Omental fat pad (tissue), 3 donors: ENCODE measurements at regions not wholly inside any gene's neighbourhood (a gene's known extent, or its start where the extent isn't known, plus 50 kb on each side); places are given as distances from the start of the nearest gene placed in this dataset.

ENCODE experiments used
- ATAC-seq: fragments of 150-250 bp; one replicate; pipeline ENCODE4 v1.9.1; 2016; ENCODE audit warnings: mild to moderate bottlenecking, moderate library complexity; ENCODE audit not compliant: low FRiP score
- DNase-seq: peaks from one replicate; pipeline ENCODE4 v3.0.0-alpha.2; 2019; ENCODE audit warnings: low spot score
- TF ChIP-seq, protein P1 (sequence below), 3 donors: fragments of 450-650 bp; IDR thresholded peaks; one replicate each; pipeline ENCODE4 v1.5.1; 2016 to 2017; ENCODE audit warnings: antibody characterized with exemption in 3 of 3, mild to moderate bottlenecking in 3 of 3, moderate library complexity in 2 of 3

DNA sequence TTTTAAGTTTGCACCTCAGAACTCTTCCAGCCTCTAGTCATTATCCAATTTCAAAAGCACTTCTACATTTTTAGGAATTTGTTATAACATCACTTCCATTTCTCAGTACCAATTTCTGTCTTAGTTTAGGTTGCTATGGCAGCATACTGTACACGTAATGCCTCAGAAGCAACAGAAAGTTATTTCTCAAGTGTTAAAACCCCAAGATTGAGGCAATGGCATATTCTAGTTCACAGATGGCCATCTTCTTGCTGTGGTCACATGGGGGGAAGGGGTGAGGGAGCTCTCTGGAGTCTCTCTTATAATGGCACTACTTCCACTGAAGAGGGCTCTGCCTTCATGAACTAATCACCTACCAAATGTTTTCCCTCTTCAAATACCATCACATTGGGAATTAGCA, 220.3 kb upstream of the CTSO start:
- no peak for ATAC-seq
- DNase-seq = no peak
- TF ChIP-seq, protein P1, sequence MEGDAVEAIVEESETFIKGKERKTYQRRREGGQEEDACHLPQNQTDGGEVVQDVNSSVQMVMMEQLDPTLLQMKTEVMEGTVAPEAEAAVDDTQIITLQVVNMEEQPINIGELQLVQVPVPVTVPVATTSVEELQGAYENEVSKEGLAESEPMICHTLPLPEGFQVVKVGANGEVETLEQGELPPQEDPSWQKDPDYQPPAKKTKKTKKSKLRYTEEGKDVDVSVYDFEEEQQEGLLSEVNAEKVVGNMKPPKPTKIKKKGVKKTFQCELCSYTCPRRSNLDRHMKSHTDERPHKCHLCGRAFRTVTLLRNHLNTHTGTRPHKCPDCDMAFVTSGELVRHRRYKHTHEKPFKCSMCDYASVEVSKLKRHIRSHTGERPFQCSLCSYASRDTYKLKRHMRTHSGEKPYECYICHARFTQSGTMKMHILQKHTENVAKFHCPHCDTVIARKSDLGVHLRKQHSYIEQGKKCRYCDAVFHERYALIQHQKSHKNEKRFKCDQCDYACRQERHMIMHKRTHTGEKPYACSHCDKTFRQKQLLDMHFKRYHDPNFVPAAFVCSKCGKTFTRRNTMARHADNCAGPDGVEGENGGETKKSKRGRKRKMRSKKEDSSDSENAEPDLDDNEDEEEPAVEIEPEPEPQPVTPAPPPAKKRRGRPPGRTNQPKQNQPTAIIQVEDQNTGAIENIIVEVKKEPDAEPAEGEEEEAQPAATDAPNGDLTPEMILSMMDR (IDR thresholded peaks at IDR 0.05) = no peak

DNA sequence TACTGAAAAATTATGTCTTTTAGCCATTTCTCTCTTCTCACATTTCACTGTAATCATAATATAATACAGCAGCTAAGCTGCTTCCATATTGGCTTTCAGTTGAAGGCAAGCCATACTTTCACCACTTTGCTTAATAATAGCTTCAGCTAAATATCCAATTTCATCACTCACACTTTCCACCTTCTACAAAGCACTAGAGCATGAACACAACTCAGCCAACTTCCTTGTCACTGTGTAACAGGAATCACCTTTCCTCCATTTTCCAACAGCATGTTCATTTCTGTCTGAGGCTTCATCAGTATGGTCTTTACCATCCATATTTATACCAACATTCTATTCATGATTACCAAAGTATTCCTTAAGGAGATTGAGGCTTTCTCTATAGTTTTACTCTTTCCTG, 219.8 kb upstream of the CTSO start:
- TF ChIP-seq, protein P1 (IDR thresholded peaks at IDR 0.05) = no peak
- ATAC-seq = no peak
- no peak for DNase-seq

DNA sequence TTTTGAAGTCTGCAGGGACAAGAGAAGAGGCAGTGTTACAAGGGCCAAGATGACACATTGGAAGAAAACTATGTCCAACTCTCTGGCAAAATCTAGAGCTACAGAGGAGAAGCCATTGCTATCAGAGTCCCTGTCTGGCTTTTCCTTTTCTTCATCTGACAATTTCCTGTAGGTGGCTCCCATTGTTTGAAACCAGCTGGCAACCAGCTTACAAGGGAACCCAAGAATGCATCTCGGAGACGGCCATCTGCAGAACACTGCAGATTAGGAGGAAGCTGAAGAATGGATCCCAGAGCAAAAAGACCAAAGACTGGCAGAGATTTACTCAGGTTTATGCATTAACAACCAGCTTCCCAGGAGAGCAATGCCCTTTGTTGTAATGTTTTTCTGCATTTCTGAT, 216.2 kb upstream of the CTSO start:
- DNase-seq (no peak), ATAC-seq (no peak)
- TF ChIP-seq, protein P1 (IDR thresholded peaks at IDR 0.05) = no peak

DNA sequence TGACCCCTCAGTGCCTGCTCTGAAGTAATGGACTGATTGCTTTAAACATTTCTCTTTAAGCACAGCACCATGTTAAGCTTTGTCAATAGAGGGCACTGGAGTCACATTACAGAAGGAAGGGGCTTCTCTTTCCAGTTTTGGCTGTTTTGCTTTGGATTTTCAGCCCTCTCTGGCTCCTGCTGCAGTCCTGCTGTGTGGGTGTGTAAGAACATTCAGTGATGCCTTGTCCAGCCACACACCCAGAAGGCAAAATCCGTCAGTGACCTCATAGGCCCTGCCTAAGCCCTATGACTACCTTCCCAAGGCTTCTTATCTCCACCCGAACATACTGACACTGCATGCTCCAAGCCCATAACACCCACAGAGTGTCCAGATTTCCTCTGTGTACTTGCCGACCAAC, 215.3 kb upstream of the CTSO start:
- DNase-seq (peak; percentile 21), ATAC-seq (peak; percentile 98)
- TF ChIP-seq, protein P1 (IDR thresholded peaks at IDR 0.05) = peak in 1 of 3 donors; percentile 22

DNA sequence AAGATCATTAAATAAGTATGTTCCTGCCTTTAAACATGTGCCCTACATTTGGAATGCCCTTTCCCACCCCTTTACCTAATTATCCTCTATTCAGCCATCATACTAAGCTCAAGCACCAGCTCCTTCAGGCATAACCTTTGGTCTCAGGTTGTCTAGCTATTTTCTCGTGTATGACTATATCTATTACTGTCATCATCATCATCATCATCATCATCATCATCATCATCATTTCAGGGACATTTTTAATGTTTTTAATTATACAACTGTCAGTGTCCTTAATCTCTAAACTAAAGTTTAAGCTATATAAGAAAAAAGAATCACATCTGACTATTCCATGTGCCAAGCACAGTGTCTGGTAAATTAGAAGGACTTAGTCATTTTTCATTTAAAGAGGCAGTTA, 214.6 kb upstream of the CTSO start:
- no peak for ATAC-seq

DNA sequence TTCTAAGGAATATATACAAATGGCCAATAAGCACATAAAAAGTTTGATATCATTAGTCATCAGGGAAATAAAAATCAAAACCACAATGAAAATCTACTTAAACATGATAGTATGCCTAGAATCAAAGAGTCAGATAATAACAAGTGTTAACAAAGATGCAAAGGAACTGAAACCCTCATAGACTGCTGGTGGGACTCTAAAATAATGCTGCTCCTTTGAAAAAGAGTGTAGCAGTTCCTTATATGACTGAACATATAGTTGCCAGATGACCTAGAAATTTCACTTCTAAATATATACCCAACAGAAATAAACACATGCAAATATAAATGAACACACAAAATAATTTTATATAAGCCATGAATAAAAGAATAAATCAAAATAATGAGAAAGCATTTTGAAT, 205.1 kb upstream of the CTSO start:
- TF ChIP-seq, protein P1 (IDR thresholded peaks at IDR 0.05) = no peak
- no peak for ATAC-seq
- no peak for DNase-seq

More for the DNA sequence above, 214.6 kb upstream of the CTSO start:
- no peak for DNase-seq
- TF ChIP-seq, protein P1 (IDR thresholded peaks at IDR 0.05) = no peak

DNA sequence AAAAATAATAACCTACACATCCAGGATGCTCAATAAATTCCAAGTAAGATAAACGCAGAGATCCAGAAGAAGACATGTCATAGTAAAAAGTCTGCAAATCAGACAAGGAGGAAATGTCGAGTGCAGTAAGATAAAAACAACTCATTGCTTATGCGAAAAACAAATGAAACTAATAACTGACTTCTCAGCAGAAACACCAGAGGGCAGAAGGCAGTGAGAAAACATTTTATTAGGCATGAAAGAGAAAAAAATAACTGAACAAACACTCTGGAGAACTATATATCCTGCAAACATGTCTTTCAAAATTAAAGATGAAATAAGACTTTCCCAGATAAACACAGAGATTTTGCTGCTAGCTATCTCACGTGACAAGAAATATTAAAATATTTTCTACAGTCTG, 201.3 kb upstream of the CTSO start:
- no peak for ATAC-seq
- no peak for DNase-seq
- TF ChIP-seq, protein P1 (IDR thresholded peaks at IDR 0.05) = no peak
